ENCODE measurements at regions not wholly inside any gene's neighbourhood (a gene's known extent, or its start where the extent isn't known, plus 50 kb on each side); places are given as distances from the start of the nearest gene placed in this dataset.

- TF ChIP-seq, protein P1, sequence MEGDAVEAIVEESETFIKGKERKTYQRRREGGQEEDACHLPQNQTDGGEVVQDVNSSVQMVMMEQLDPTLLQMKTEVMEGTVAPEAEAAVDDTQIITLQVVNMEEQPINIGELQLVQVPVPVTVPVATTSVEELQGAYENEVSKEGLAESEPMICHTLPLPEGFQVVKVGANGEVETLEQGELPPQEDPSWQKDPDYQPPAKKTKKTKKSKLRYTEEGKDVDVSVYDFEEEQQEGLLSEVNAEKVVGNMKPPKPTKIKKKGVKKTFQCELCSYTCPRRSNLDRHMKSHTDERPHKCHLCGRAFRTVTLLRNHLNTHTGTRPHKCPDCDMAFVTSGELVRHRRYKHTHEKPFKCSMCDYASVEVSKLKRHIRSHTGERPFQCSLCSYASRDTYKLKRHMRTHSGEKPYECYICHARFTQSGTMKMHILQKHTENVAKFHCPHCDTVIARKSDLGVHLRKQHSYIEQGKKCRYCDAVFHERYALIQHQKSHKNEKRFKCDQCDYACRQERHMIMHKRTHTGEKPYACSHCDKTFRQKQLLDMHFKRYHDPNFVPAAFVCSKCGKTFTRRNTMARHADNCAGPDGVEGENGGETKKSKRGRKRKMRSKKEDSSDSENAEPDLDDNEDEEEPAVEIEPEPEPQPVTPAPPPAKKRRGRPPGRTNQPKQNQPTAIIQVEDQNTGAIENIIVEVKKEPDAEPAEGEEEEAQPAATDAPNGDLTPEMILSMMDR (IDR thresholded peaks at IDR 0.05), result no peak
- no peak for TF ChIP-seq FOXJ3 (CRISPR knock-in tag; IDR thresholded peaks at IDR 0.05; ENCODE audit: borderline replicate concordance)
- no peak for TF ChIP-seq ATF2 (CRISPR knock-in tag; IDR thresholded peaks at IDR 0.05; ENCODE audit: borderline replicate concordance, low read depth)
- no peak for TF ChIP-seq CBFB (CRISPR knock-in tag; IDR thresholded peaks at IDR 0.05; ENCODE audit: low read depth)
- no peak for TF ChIP-seq FOXK1 (CRISPR knock-in tag; IDR thresholded peaks at IDR 0.05)
- TF ChIP-seq, protein P2, sequence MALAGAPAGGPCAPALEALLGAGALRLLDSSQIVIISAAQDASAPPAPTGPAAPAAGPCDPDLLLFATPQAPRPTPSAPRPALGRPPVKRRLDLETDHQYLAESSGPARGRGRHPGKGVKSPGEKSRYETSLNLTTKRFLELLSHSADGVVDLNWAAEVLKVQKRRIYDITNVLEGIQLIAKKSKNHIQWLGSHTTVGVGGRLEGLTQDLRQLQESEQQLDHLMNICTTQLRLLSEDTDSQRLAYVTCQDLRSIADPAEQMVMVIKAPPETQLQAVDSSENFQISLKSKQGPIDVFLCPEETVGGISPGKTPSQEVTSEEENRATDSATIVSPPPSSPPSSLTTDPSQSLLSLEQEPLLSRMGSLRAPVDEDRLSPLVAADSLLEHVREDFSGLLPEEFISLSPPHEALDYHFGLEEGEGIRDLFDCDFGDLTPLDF (CRISPR knock-in tag; IDR thresholded peaks at IDR 0.05), result no peak
- TF ChIP-seq, protein P3, sequence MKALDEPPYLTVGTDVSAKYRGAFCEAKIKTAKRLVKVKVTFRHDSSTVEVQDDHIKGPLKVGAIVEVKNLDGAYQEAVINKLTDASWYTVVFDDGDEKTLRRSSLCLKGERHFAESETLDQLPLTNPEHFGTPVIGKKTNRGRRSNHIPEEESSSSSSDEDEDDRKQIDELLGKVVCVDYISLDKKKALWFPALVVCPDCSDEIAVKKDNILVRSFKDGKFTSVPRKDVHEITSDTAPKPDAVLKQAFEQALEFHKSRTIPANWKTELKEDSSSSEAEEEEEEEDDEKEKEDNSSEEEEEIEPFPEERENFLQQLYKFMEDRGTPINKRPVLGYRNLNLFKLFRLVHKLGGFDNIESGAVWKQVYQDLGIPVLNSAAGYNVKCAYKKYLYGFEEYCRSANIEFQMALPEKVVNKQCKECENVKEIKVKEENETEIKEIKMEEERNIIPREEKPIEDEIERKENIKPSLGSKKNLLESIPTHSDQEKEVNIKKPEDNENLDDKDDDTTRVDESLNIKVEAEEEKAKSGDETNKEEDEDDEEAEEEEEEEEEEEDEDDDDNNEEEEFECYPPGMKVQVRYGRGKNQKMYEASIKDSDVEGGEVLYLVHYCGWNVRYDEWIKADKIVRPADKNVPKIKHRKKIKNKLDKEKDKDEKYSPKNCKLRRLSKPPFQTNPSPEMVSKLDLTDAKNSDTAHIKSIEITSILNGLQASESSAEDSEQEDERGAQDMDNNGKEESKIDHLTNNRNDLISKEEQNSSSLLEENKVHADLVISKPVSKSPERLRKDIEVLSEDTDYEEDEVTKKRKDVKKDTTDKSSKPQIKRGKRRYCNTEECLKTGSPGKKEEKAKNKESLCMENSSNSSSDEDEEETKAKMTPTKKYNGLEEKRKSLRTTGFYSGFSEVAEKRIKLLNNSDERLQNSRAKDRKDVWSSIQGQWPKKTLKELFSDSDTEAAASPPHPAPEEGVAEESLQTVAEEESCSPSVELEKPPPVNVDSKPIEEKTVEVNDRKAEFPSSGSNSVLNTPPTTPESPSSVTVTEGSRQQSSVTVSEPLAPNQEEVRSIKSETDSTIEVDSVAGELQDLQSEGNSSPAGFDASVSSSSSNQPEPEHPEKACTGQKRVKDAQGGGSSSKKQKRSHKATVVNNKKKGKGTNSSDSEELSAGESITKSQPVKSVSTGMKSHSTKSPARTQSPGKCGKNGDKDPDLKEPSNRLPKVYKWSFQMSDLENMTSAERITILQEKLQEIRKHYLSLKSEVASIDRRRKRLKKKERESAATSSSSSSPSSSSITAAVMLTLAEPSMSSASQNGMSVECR (CRISPR knock-in tag; IDR thresholded peaks at IDR 0.05; ENCODE audit: borderline replicate concordance), result no peak
- TF ChIP-seq RELA (CRISPR knock-in tag; IDR thresholded peaks at IDR 0.05; ENCODE audit: borderline replicate concordance), result no peak
- no peak for TF ChIP-seq TEAD1 (CRISPR knock-in tag; IDR thresholded peaks at IDR 0.05)
- TF ChIP-seq IRF2 (CRISPR knock-in tag; IDR thresholded peaks at IDR 0.05; ENCODE audit: borderline replicate concordance, low read depth), result no peak
- no peak for TF ChIP-seq ZNF671 (CRISPR knock-in tag; IDR thresholded peaks at IDR 0.05)
- no peak for TF ChIP-seq ETV6 (CRISPR knock-in tag; IDR thresholded peaks at IDR 0.05)
Measured at GRCh38 chr7:27459021-27459730, 203.5 kb downstream of the HIBADH start.

Data from WTC11 (cell line).